ENCODE measurements at regions not wholly inside any gene's neighbourhood (a gene's known extent, or its start where the extent isn't known, plus 50 kb on each side); places are given as distances from the start of the nearest gene placed in this dataset.
"Not testable (repeated sequence)": the region's sequence is repeated elsewhere in the genome, so short reads cannot be mapped to it uniquely, and the experiment has no call there.

DNA sequence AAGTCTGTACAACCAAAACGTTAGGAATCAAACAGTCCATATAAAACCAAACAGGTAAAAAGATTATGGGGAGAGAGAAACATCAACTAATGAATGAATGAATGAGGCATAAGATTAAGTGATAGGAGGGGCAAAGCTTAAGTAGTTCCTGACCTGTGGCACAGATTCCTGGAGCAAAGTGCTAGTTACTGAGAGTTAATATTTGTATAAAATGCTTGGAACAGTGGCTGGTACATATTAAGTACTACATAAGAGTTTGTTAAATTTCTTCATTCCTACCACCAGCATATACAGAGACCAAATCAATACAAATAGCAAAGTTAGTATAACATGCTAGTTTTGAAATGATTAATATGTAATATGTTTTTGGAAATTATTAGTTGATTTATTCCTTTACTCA lies 363.7 kb downstream of the ADAM29 start:
- no peak for DNase-seq

DNA sequence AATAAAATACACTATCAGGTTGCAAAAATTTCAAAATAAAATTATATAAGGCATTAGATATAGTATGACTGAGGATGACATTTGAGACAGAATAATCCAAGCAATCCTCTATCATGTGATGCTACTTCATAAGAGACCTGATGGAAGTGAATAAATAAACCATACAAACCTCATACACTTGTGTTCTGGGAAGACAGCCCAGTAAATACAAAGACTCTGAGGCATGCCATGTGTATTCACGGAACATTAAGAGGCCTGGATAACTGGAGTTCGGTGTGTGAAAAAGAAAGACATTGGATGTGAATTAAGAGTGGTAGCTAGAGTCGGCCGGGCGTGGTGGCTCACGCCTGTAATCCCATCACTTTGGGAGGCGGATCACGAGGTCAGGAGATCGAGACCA lies 364.2 kb downstream of the ADAM29 start:
- DNase-seq: no peak

- DNase-seq: no peak
Measured at GRCh38 chr4:175290401-175290800, 372.2 kb downstream of the ADAM29 start.

- DNase-seq: peak; percentile 19
Measured at GRCh38 chr4:175297965-175298565, 379.9 kb downstream of the ADAM29 start.

DNA sequence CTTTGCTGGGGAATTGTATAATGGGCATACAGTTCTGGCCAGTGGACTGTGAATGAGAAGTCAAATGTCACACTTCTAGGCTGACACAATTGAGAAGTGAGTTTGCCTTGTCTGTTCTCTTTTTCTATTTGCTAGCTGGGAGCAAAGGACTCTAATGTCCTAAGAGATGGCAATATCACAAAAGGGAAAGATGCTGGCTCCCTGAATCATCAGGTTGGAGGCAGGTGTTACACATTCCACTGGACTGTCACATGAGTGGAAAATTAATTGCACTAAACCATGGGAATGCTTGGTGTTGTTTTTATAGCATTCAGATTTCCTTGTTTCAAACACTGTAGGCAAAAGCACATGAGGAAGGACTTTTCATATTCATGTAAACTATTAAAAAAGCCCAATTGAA lies 388.3 kb downstream of the ADAM29 start:
- DNase-seq: no peak

- no peak for DNase-seq
Measured at GRCh38 chr4:175307326-175307725, 389.2 kb downstream of the ADAM29 start.

GRCh38 chr4:175308236-175308635 lies 390.1 kb downstream of the ADAM29 start:
- DNase-seq: no peak

DNA sequence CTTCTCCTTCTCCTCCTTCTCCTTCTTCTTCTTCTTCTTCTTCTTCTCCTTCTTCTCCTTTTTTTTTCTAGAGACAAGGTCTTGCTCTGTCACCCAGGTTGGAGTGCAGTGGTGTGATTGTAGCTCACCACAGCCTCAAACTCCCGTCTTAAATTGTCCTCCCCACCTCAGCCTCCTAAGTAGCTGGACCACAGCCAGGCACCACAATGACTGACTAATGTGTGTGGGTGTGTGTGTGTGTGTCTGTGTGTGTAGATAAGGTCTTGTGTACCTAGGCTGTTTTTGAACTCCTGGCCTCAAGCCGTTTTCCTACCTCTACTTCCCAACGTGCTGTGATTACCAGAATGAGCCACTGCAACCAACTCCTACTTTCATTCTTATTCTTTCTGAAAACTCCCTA lies 390.9 kb downstream of the ADAM29 start:
- DNase-seq: no peak

DNA sequence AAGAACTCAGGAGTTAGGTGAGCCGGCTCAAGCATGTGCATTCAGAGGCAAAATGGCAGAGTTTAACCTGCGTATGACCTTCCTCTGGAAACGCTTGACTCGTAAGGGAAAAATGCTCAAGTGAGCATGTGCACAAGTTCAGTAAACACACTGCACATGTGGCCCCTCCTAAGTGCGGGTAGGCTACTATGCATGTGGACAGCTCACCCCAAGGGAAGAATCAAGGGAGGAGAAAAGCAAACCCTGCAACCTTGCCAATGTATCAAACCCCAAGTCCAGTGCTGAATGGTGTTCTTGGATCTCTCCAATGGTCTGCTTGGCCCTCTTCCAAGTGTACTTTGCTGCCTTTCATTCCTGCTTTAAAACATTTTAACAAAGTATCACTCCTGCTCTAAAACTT lies 407.1 kb downstream of the ADAM29 start:
- no peak for DNase-seq

DNA sequence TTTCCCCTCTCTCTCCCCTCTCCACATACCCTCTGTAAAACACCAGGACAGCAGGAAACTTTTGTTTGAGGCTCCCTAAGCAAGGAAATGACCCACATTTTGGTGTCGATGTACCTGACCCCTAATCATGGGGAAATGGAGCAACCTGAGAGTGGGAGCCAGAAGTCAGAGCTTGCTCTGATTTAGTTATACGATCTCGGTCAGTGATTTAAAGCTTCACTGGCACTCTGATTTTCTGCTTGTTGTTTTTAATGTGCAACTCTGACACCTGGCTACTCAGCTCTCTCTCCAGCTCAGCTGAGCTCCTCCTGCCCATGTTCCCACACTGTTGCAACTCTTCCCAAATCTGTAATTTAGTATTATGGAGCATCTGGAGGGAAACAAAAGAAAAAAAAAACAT lies 408.6 kb downstream of the ADAM29 start:
- DNase-seq: peak; percentile 28

DNA sequence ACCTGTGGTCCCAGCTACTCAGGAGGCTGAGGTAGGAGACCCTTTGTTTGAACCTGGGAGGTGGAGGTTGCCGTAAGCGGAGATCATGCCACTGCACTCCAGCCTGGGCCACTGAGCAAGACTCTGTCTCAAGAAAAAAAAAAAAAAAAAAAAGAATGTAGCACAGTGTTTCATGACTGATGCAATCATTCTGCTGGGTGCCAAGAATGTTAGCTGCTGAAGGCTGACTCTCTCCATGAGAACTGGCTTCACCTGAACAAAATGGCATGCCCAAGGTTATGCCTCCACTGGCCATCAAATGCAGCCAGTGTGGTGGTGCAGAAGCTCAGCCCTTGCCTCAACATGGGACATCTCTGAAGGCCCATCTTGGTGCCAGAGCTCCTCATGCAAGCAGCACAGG lies 412.1 kb downstream of the ADAM29 start:
- no peak for DNase-seq

GRCh38 chr4:175330652-175331051 lies 412.5 kb downstream of the ADAM29 start:
- DNase-seq: no peak

DNA sequence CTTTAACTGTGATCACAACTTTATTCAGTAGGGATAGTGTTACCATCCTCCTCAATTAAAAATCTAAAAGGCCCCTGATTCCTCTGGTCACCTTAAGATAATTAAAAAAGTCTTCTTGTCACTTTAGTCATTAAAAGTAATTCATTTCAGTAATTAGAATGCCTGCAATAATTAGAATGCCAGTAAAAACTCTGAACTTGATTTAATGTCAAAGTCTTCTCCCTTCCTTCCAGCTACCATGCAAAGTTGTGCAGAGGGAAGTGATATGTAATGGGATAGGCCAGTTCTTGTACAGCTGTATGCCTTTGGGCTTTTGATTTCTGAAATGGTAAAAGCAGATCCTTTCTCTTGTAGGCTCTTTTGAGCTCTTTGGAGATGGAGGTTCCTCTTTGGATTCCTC lies 417.2 kb downstream of the ADAM29 start:
- peak; percentile 19 for DNase-seq

DNA sequence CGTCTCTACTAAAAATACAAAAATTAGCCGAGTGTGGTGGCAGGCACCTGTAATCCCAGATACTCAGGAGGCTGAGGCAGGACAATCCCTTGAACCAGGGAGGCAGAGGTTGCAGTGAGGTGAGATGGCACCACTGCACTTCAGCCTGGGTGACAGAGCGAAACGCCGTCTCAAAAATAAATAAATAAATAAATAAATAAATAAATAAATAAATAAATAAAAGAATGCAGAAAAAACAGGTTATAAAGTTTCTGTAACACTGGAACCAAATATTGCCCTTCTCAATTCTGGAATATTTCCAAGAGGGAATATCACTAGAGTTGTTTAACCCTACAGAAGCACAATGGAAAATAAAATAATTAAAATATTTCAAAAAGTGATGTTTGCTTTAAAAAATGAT lies 418.4 kb downstream of the ADAM29 start:
- not testable (repeated sequence) for DNase-seq

- no peak for DNase-seq
Measured at GRCh38 chr4:175339100-175339707, 421.0 kb downstream of the ADAM29 start.

DNA sequence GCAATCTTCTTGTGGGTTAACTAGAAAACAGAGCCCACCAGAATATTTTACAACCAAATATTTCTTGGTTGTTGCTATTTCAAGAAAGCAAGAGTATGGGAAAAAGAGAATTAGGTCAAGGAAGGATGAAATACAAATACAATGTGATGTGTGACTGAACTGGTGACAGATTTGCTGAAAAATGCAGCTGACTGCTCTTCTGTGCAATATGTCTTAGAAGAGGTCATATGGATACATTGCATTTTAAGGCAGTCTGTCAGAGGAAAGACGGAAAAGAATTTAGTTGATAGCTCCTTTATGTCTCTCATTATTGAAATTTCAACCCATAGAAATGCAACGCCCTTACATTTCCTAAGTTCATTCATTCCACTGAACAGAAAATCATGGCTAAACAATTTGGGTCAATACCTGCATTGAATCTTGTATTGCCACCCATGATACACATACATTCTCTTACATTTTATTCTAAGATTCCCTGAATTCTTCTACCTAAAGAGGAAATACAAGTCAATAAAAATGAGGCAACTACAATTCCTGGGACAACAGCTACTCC lies 423.1 kb downstream of the ADAM29 start:
- DNase-seq: no peak

- DNase-seq: no peak
Measured at GRCh38 chr4:175346376-175346775, 428.2 kb downstream of the ADAM29 start.

- no peak for DNase-seq
Measured at GRCh38 chr4:175350246-175350645, 432.1 kb downstream of the ADAM29 start.

- no peak for DNase-seq
Measured at GRCh38 chr4:175351473-175351872, 433.3 kb downstream of the ADAM29 start.

DNA sequence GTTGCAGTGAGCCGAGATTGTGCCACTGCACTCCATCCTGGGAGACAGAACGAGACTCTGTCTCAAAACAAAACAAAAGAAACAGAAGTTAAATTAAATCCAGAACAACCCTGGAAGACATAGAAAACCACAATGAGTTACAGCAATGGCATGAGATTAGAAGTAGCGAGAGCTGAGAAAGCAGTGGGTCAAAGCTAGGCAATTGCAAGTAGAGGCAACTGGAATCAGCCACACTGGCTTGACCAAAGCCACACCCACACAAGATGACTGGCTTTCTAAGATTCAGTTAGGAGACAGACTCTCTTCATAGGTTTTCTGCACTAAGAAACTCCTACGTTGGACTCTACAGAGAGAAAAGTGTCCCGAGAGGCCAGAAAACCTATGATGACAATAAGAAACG lies 443.0 kb downstream of the GPM6A start:
- DNase-seq: no peak

- DNase-seq: no peak
Measured at GRCh38 chr4:175371091-175371490, 441.0 kb downstream of the GPM6A start.

DNA sequence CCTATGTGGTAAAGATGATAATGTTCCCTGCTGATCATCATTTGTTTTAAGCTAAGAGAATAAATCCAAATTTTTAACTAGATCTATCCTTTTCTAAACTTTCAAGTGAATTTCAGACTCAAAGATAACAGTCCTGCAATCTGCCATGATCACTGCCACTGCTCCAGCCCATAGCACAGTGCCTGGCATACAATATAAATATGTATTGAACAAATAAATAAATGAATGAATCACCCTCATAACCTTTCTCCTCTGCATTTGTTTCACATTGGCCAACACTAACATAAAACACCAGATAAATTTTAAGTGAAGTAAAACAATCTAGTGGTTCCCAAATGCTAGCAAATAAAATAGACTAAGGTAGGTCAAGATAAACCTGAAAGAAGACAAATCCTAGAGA lies 439.0 kb downstream of the GPM6A start:
- no peak for DNase-seq

DNA sequence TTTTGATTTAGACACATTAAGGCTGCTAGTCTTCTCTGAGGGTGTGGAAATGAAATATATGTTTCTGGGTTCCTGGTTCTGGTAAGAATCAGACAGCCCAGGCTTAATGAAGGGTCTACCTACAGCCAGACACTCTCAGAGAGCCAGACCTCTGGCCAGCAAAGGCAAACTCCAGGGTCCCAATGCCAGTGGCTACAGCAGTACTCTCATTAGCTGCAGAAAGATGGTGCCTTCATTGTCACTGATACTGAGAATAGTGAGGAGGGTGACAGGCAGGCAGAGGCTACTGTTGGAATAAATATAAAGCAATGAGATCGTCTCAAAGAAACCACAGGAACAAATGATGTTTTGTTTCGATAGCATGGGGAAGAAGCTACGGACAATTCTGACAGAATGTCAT lies 437.6 kb downstream of the GPM6A start:
- DNase-seq: no peak
